HG03469 (cell line): ENCODE measurements at regions not wholly inside any gene's neighbourhood (a gene's known extent, or its start where the extent isn't known, plus 50 kb on each side); places are given as distances from the start of the nearest gene placed in this dataset.
"Not testable (repeated sequence)": the region's sequence is repeated elsewhere in the genome, so short reads cannot be mapped to it uniquely, and the experiment has no call there.

Experiments used
- ATAC-seq: cut with Tn5 transposase; IDR thresholded peaks from one replicate; pipeline ENCODE4 v1.9.1; 2021; ENCODE audit warnings: mild to moderate bottlenecking, moderate library complexity, moderate number of reproducible peaks; ENCODE audit not compliant: unreplicated experiment

- no peak for ATAC-seq
Measured at GRCh38 chr17:77631307-77631706, 327.2 kb upstream of the TNRC6C start.

DNA sequence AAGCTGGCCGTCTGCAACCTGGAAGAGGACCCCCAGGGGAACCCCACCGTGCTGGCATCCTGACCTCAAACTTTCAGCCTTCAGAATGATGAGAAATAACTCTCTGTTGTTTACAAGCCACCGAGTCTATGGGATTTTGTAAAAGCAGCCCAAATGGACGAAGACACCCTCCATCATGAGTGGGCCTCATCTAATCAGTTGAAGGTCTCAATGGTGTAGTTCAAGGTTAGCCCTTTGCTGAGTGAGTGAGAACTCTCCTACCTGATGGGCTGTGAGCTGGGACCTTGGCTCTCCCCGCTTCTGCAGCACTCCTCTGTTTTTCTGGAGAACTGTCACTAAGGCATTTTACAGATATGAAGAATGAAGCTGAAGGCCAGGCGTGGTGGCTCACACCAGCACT lies 325.9 kb upstream of the TNRC6C start:
- ATAC-seq: no peak

DNA sequence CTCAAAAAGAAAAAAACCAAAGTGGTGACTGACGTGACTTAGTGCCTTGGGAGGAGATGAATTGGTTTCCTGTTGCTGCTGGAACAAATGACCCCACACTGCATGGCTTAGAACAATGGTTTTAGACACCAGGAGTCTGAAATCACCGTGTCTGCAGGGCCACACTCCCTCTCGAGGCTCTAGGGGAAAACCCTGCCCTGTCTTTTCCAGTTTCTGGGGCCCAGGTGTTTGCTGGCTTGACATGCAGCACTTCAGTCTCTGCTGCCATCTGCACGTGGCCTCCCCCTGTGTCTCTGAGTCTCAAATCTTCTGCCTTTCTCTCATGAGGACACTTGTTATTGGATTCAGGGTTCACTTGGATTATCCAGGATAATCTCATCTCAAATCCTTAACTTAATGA lies 323.8 kb upstream of the TNRC6C start:
- ATAC-seq: no peak

DNA sequence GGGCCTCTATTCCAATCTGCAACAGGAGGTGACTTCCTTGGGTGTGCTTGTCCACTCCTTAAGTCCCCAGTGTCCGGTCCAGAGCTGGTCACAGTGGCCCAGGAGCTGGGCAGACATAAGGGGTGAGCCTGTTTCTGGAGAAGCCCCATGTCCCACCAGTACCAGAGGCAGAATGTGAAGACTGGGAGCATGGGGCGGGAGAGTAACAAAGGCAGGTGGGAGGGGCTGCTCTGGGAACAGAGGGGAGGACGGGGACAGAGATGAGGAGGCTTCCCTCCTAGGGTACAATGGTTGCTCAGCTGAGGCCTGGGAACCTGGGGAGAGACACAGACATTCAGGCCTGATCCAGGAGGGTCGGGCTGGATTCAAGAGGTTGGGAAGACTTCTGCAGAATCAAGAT lies 323.3 kb upstream of the TNRC6C start:
- ATAC-seq: no peak

GRCh38 chr17:77635785-77636184 lies 322.7 kb upstream of the TNRC6C start:
- ATAC-seq: not testable (repeated sequence)

- ATAC-seq: no peak
Measured at GRCh38 chr17:77636835-77637817, 321.4 kb upstream of the TNRC6C start.

DNA sequence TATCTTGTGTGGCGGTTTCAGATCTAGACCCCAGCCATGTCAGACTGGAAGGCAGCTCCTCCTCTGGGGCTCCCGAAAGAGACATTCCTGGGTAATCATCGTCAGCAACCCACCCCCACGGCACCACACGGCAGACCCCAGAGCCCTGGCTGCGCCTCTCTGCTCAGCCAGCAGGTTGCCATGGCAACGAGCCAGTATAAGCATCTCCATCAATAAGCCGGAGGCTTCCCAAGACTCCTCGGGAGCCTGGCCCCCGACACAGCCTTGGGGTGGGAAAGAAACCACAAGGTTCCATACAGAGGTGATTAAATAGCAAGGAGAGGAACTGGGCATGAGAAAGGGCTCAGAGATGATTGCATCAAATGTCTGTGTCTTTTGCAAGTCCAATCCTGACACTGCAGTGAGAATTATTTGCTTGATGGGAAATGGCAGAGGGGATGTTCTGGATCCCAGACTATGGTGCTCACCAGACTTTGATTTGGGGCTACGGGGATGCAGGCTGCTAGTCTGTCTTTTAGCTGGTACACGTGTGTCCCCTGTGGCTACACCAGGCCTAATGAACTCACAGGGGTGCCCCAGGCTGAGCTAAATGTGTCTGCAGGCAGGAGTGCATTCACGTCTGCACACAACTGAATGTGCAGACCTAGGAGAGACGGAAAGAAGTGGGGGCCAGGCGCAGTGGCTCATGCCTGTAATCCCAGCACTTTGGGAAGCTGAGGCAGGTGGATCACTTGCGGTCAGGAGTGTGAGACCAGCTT lies 320.5 kb upstream of the TNRC6C start:
- no peak for ATAC-seq

- no peak for ATAC-seq
Measured at GRCh38 chr17:77640252-77640651, 318.3 kb upstream of the TNRC6C start.

- no peak for ATAC-seq
Measured at GRCh38 chr17:77640916-77641605, 317.4 kb upstream of the TNRC6C start.

- ATAC-seq: no peak
Measured at GRCh38 chr17:77641718-77642117, 316.8 kb upstream of the TNRC6C start.

- ATAC-seq: no peak
Measured at GRCh38 chr17:77644181-77645071, 314.1 kb upstream of the TNRC6C start.

- ATAC-seq: no peak
Measured at GRCh38 chr17:77645072-77646045, 313.1 kb upstream of the TNRC6C start.

GRCh38 chr17:77646046-77646430 lies 312.5 kb upstream of the TNRC6C start:
- ATAC-seq: no peak

GRCh38 chr17:77647531-77647930 lies 311.0 kb upstream of the TNRC6C start:
- no peak for ATAC-seq

DNA sequence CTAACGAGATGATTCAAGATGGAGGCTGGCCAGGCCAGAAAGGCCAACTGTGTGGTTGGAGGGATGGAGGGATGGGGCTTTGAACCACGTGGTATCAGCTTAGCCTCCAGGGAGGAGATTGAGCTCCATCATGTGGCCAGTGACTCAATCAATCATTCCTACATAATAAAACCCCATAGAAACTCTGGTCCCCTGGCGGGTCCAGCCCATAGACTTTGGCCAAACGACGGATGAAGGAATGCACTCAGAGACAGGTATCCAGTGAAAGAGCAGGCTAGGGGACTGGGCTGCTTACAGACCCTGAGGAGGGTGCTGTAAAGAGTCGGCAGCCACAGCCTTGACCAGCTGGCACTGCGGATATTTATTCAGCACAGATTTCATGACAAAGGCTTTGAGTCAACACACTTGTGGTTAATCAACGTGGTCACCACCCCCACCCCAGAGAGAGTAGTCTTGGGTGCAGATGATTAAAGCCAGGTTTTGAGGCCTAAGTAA lies 308.7 kb upstream of the TNRC6C start:
- ATAC-seq: no peak

DNA sequence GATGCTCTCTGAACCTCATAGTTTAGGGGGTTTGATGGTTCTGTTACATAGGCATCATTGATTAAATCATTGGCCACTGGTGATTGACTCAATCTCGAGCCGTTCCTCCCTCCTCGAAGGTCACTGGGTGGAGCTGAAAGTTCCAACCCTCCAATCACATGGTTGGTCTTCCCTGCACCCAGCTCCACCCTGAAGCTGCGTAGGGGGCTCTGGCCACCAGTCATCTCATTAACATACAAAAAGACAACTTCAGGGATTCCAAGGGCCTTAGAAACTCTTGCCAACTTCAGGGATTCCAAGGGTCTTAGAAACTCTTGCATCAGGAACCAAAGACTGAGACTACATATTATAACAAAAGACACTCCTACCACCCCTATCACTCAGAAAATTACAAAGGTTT lies 306.5 kb upstream of the TNRC6C start:
- no peak for ATAC-seq

GRCh38 chr17:77654296-77654695 lies 304.2 kb upstream of the TNRC6C start:
- ATAC-seq: no peak

- ATAC-seq: no peak
Measured at GRCh38 chr17:77654850-77655249, 303.7 kb upstream of the TNRC6C start.

- ATAC-seq: no peak
Measured at GRCh38 chr17:77656054-77656453, 302.4 kb upstream of the TNRC6C start.
